Activated B cell treated with CpG ODN at 0.5 μM for 24 hours (primary cell): ENCODE measurements at regions not wholly inside any gene's neighbourhood (a gene's known extent, or its start where the extent isn't known, plus 50 kb on each side); places are given as distances from the start of the nearest gene placed in this dataset.

Experiments used
- ATAC-seq: fragments of 200-7000 bp; cut with Tn5 transposase; one replicate; pipeline ENCODE4 v1.10.0; 2021; ENCODE audit warnings: low read depth, mild to moderate bottlenecking, moderate library complexity
- CTCF ChIA-PET: fragments of 350-600 bp; sonication (Branson Sonifier 250); formaldehyde crosslinking; loops from one replicate; lab custom pipeline; 2021; ENCODE audit warnings: antibody characterized with exemption; lab: Charles Lee
- POLR2A ChIA-PET: fragments of 350-600 bp; sonication (Branson Sonifier 250); formaldehyde crosslinking; loops from one replicate; lab custom pipeline; 2021; ENCODE audit warnings: antibody characterized with exemption; lab: Charles Lee
- DNase-seq: peaks from one replicate; pipeline ENCODE4 v3.0.0; 2022
- H3K27ac Mint-ChIP-seq: one replicate; pipeline ENCODE4 v1.8.0; 2020; ENCODE audit warnings: mixed read lengths
- H3K27me3 Mint-ChIP-seq: one replicate; pipeline ENCODE4 v1.8.0; 2021; ENCODE audit warnings: mixed read lengths
- H3K36me3 Mint-ChIP-seq: one replicate; pipeline ENCODE4 v1.8.0; 2021; ENCODE audit warnings: low read depth, mixed read lengths
- H3K4me1 Mint-ChIP-seq: one replicate; pipeline ENCODE4 v1.8.0; 2021; ENCODE audit warnings: mixed read lengths
- H3K4me3 Mint-ChIP-seq: one replicate; pipeline ENCODE4 v1.8.0; 2020; ENCODE audit warnings: mild to moderate bottlenecking, mixed read lengths
- H3K9me3 Mint-ChIP-seq: one replicate; pipeline ENCODE4 v1.8.0; 2020; ENCODE audit warnings: mixed read lengths
- intact Hi-C: fragments of 100-400 bp; cut with micrococcal nuclease; formaldehyde crosslinking; loops from one replicate; pipeline ENCODE4 v1.15.1; 2024
- TF ChIP-seq, protein P1 (sequence below): fragments of 200-600 bp; IDR thresholded peaks from one replicate; pipeline ENCODE4 v1.8.0; 2022; ENCODE audit warnings: antibody characterized with exemption, mild to moderate bottlenecking

GRCh38 chr6:76776876-76777275 is 686.4 kb downstream of the HTR1B start:
- ChIA-PET CTCF (no interaction called here), POLR2A (no interaction called here)
- Mint-ChIP-seq H3K9me3 (peaks cover 16% of the 10 kb centered on the region), H3K4me3 (no peak overlapping the region), H3K36me3 (no peaks in the 10 kb centered on the region), H3K27me3 (no peaks in the 10 kb centered on the region), H3K4me1 (no peaks in the 10 kb centered on the region), H3K27ac (no peak overlapping the region)
- intact Hi-C loops = no loop called here
- ATAC-seq (no peak), DNase-seq (no peak)
- TF ChIP-seq, protein P1, sequence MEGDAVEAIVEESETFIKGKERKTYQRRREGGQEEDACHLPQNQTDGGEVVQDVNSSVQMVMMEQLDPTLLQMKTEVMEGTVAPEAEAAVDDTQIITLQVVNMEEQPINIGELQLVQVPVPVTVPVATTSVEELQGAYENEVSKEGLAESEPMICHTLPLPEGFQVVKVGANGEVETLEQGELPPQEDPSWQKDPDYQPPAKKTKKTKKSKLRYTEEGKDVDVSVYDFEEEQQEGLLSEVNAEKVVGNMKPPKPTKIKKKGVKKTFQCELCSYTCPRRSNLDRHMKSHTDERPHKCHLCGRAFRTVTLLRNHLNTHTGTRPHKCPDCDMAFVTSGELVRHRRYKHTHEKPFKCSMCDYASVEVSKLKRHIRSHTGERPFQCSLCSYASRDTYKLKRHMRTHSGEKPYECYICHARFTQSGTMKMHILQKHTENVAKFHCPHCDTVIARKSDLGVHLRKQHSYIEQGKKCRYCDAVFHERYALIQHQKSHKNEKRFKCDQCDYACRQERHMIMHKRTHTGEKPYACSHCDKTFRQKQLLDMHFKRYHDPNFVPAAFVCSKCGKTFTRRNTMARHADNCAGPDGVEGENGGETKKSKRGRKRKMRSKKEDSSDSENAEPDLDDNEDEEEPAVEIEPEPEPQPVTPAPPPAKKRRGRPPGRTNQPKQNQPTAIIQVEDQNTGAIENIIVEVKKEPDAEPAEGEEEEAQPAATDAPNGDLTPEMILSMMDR = no peak

DNA sequence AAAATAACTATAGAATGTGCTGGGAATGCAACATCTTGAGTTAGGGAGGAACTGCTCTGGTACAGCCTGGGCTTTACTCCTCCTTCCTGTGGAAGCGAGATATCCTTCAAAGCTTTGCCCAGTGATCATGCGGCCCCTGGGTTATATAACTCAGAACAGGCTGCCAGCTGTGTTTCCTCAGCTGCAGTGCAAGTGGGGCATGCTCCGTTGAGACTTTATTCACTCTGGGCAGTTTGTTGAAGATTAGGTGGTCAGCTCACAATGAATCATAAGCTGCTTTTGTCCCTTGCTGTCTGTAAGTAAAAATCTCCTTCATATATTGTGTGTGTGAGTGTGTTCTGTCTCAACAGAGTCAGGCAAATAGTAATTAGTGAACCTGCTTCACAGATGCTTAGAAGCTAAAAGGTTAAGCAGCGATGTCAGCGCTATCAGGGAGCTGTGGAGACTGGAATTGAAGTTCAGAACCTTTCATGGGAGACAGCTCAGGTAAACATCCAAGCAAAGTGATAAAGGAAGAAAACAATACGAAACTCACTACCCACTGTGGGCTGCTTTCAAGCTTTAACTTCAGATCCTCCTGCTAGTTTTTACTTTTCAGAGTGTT is 688.4 kb downstream of the HTR1B start:
- CTCF ChIA-PET = no interaction called here
- H3K27ac Mint-ChIP-seq = no peak overlapping the region
- intact Hi-C loops = no loop called here
- POLR2A ChIA-PET = no interaction called here
- no peaks in the 10 kb centered on the region for H3K36me3 Mint-ChIP-seq
- DNase-seq (no peak), ATAC-seq (no peak)
- H3K9me3 Mint-ChIP-seq = peaks cover 9% of the 10 kb centered on the region
- H3K4me1 Mint-ChIP-seq = no peaks in the 10 kb centered on the region
- no peaks in the 10 kb centered on the region for H3K27me3 Mint-ChIP-seq
- TF ChIP-seq, protein P1 = no peak
- H3K4me3 Mint-ChIP-seq = no peak overlapping the region

DNA sequence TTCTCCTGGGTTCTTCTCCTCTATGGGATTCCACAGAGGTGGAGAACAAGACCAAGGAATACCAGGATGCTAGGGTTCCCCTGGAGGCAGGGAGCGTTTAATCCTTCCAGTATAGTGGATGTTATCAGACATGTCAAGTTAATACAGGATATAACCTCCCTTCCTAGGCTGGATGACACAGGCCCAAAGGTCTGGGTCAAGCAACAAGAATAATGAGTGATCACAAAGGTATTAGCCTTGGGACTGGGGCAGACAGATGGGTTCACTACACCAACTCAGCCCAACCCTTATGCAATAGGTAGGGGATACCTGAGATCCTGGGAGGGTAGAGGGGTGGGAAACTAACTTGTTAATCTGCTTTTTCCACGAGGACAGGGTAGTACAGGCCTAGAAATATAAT is 690.3 kb downstream of the HTR1B start:
- Mint-ChIP-seq H3K4me1 (no peaks in the 10 kb centered on the region), H3K27me3 (no peaks in the 10 kb centered on the region), H3K4me3 (no peak overlapping the region), H3K36me3 (no peaks in the 10 kb centered on the region), H3K27ac (no peak overlapping the region), H3K9me3 (peaks cover 7% of the 10 kb centered on the region)
- CTCF ChIA-PET = no interaction called here
- DNase-seq = no peak
- POLR2A ChIA-PET = no interaction called here
- no peak for ATAC-seq
- TF ChIP-seq, protein P1 = no peak
- intact Hi-C loops = no loop called here

DNA sequence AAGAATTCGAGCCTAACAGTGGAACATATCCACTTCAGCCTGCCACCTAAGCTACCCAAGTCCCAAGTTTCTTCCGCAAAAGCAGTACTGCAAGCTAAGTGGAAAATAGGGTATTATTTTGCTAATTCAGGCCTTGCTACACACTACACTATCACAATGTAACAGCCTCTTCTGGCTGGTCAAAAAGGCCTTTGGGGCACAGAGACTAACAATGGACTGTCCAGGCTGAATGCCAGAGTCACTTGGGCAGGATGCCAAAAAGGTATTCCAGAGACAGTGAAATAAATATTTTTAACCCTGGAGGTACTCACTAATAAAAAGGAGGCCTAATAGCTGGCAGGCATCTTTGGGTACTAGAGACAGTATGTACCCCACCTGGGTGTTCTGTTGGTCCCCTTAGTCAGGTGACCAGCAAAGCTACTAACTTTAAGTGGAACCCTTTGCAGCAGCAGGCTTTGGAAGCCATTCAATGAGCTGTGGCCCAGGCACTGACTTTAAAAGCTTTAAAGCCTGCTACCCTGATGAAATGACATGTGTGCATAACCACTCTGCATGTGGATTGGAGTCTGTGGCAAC is 692.1 kb downstream of the HTR1B start:
- TF ChIP-seq, protein P1 = no peak
- Mint-ChIP-seq H3K36me3 (no peaks in the 10 kb centered on the region), H3K27ac (no peak overlapping the region), H3K27me3 (no peaks in the 10 kb centered on the region), H3K9me3 (peaks cover 2% of the 10 kb centered on the region), H3K4me3 (no peak overlapping the region), H3K4me1 (no peaks in the 10 kb centered on the region)
- intact Hi-C loops = no loop called here
- CTCF ChIA-PET = no interaction called here
- DNase-seq = no peak
- POLR2A ChIA-PET = no interaction called here
- no peak for ATAC-seq

- TF ChIP-seq, protein P1 = no peak
- Mint-ChIP-seq H3K4me3 (no peak overlapping the region), H3K27ac (no peak overlapping the region), H3K36me3 (no peaks in the 10 kb centered on the region), H3K27me3 (no peaks in the 10 kb centered on the region), H3K9me3 (peaks cover 2% of the 10 kb centered on the region), H3K4me1 (no peaks in the 10 kb centered on the region)
- ATAC-seq (no peak), DNase-seq (no peak)
- intact Hi-C loops = no loop called here
- ChIA-PET CTCF (no interaction called here), POLR2A (no interaction called here)
Observed at GRCh38 chr6:76770281-76770680, 693.0 kb downstream of the HTR1B start.
